H1 (cell line): ENCODE measurements at regions not wholly inside any gene's neighbourhood (a gene's known extent, or its start where the extent isn't known, plus 50 kb on each side); places are given as distances from the start of the nearest gene placed in this dataset.

Experiments used
- CTCF ChIA-PET: fragments of 300-600 bp; sonication (Branson Sonifier 250); formaldehyde crosslinking; loops from one replicate; lab custom pipeline; 2021; ENCODE audit not compliant: partially characterized antibody; lab: Charles Lee
- POLR2A ChIA-PET: fragments of 300-600 bp; sonication (Branson Sonifier 250); formaldehyde crosslinking; loops from one replicate; lab custom pipeline; 2021; ENCODE audit warnings: inconsistent platforms; ENCODE audit not compliant: partially characterized antibody; lab: Charles Lee
- DNase-seq, 2 experiments: peaks; one replicate each; pipeline versions ENCODE4 v3.0.0 to v3.0.0-alpha.2; 2010 to 2022; ENCODE audit warnings: low spot score in 2 of 2, low read depth in 1 of 2, mixed read lengths in 1 of 2
- FAIRE-seq: peaks from 2 replicates; lab custom pipeline; 2011; peaks lifted over from hg19 to GRCh38; lab: Jason Lieb, UNC
- H2AFZ ChIP-seq: 2 replicates; pipeline ENCODE4 v1.8.1; 2012; ENCODE audit warnings: low read length, inconsistent platforms
- H2AK5ac ChIP-seq: 2 replicates; pipeline ENCODE4 v1.6.1; 2013; ENCODE audit warnings: low read depth, low read length
- H2BK120ac ChIP-seq: replicated peaks from 2 replicates; pipeline ENCODE3; 2013; ENCODE audit warnings: low read depth, low read length, inconsistent platforms
- H2BK12ac ChIP-seq: 2 replicates; pipeline ENCODE4 v1.6.1; 2013; ENCODE audit warnings: low read depth, low read length
- H2BK15ac ChIP-seq: 2 replicates; pipeline ENCODE4 v1.6.1; 2013; ENCODE audit warnings: low read length
- H2BK20ac ChIP-seq: 2 replicates; pipeline ENCODE4 v1.6.1; 2013; ENCODE audit warnings: low read length
- H2BK5ac ChIP-seq: 2 replicates; pipeline ENCODE4 v1.6.1; 2013; ENCODE audit warnings: low read depth, low read length
- H3K14ac ChIP-seq: 2 replicates; pipeline ENCODE4 v1.6.1; 2013; ENCODE audit warnings: inconsistent platforms; ENCODE audit not compliant: insufficient read length
- H3K18ac ChIP-seq: 2 replicates; pipeline ENCODE4 v1.6.1; 2013; ENCODE audit warnings: low read length; ENCODE audit errors: extremely low read depth
- H3K23ac ChIP-seq: 2 replicates; pipeline ENCODE4 v1.6.1; 2013; ENCODE audit warnings: inconsistent platforms; ENCODE audit not compliant: insufficient read length
- H3K23me2 ChIP-seq: 2 replicates; pipeline ENCODE4 v1.6.1; 2013; ENCODE audit warnings: low read depth, low read length
- H3K27ac ChIP-seq: 2 replicates; pipeline ENCODE4 v1.6.1; 2011; ENCODE audit warnings: low read depth, low read length, inconsistent platforms
- H3K27me3 ChIP-seq, 4 experiments: replicated peaks in 1 of 4; 1 replicate in 1 of 4; 2 replicates in 3 of 4; pipeline versions ENCODE4 v1.6.1 to v1.8.1; 2011 to 2013; ENCODE audit warnings: low read length in 3 of 4, mild to moderate bottlenecking in 3 of 4, inconsistent platforms in 2 of 4, mixed read lengths in 2 of 4, moderate library complexity in 1 of 4; ENCODE audit not compliant: control insufficient read depth in 3 of 4, insufficient read depth in 3 of 4; ENCODE audit errors: extremely low read depth in 1 of 4
- H3K36me3 ChIP-seq, 4 experiments: 2 replicates each; pipeline versions ENCODE4 v1.6.1 to v1.8.1; 2011 to 2013; ENCODE audit warnings: mild to moderate bottlenecking in 4 of 4, low read length in 3 of 4, moderate library complexity in 2 of 4, control low read depth in 1 of 4, inconsistent platforms in 1 of 4; ENCODE audit not compliant: insufficient read depth in 4 of 4, control insufficient read depth in 2 of 4
- H3K4ac ChIP-seq: replicated peaks from 2 replicates; pipeline ENCODE3; 2013; ENCODE audit warnings: low read length, low read depth, mixed read lengths, inconsistent platforms; ENCODE audit not compliant: insufficient read length
- H3K4me1 ChIP-seq, 4 experiments: replicated peaks in 1 of 4; 1 replicate in 1 of 4; 2 replicates in 3 of 4; pipeline versions ENCODE4 v1.6.1 to v1.8.1; 2011 to 2013; ENCODE audit warnings: low read length in 3 of 4, inconsistent platforms in 2 of 4, mixed read lengths in 1 of 4; ENCODE audit not compliant: insufficient read depth in 4 of 4, control insufficient read depth in 3 of 4
- H3K4me2 ChIP-seq, 2 experiments: 2 replicates each; pipeline versions ENCODE4 v1.6.1 to v1.8.1; 2011 to 2013; ENCODE audit warnings: low read depth in 2 of 2, low read length in 2 of 2, control low read depth in 1 of 2, inconsistent platforms in 1 of 2, mild to moderate bottlenecking in 1 of 2; ENCODE audit not compliant: insufficient read depth in 1 of 2
- H3K4me3 ChIP-seq, 4 experiments: fragments of 200-600, 300-600 bp in 1 of 4; sonication (generic), shearing (Covaris generic), sonication (Bioruptor Twin) in 1 of 4; 2 replicates each; pipeline versions ENCODE4 v1.5.1 to v1.8.1; 2011 to 2016; ENCODE audit warnings: low read length in 4 of 4, low read depth in 3 of 4, control low read depth in 2 of 4, inconsistent platforms in 2 of 4, mild to moderate bottlenecking in 2 of 4, mixed read lengths in 1 of 4, moderate library complexity in 1 of 4; ENCODE audit not compliant: insufficient read depth in 2 of 4; ENCODE audit errors: extremely low read depth in 1 of 4
- H3K56ac ChIP-seq: replicated peaks from 2 replicates; pipeline ENCODE3; 2013; ENCODE audit warnings: low read depth, mild to moderate bottlenecking, mixed read lengths, low read length, inconsistent platforms; ENCODE audit not compliant: insufficient read length
- H3K79me1 ChIP-seq: 2 replicates; pipeline ENCODE4 v1.6.1; 2013; ENCODE audit warnings: low read depth, low read length, control low read depth
- H3K79me2 ChIP-seq, 2 experiments: 2 replicates each; pipeline versions ENCODE4 v1.6.1 to v1.8.1; 2012 to 2013; ENCODE audit warnings: low read length in 2 of 2, mild to moderate bottlenecking in 2 of 2, inconsistent platforms in 1 of 2; ENCODE audit not compliant: insufficient read depth in 2 of 2, control insufficient read depth in 1 of 2
- H3K9ac ChIP-seq, 4 experiments: replicated peaks in 1 of 4; 1 replicate in 1 of 4; 2 replicates in 3 of 4; pipeline versions ENCODE4 v1.6.1 to v1.8.1; 2011 to 2013; ENCODE audit warnings: low read depth in 3 of 4, low read length in 3 of 4, control low read depth in 2 of 4, mild to moderate bottlenecking in 2 of 4, moderate library complexity in 2 of 4, inconsistent platforms in 1 of 4; ENCODE audit errors: extremely low read depth in 1 of 4
- H3K9me3 ChIP-seq, 2 experiments: 2 replicates each; pipeline versions ENCODE4 v1.6.1 to v1.8.1; 2012 to 2013; ENCODE audit warnings: mild to moderate bottlenecking in 2 of 2, moderate library complexity in 2 of 2, control low read depth in 1 of 2, inconsistent platforms in 1 of 2, low read depth in 1 of 2, low read length in 1 of 2, mixed read lengths in 1 of 2; ENCODE audit not compliant: insufficient read depth in 2 of 2
- H4K20me1 ChIP-seq, 2 experiments: replicated peaks in 1 of 2; 2 replicates each; pipeline versions ENCODE3 to v1.8.1; 2011 to 2013; ENCODE audit warnings: inconsistent platforms in 2 of 2, low read length in 2 of 2, mild to moderate bottlenecking in 1 of 2; ENCODE audit not compliant: insufficient read depth in 2 of 2, control insufficient read depth in 1 of 2
- H4K5ac ChIP-seq: 2 replicates; pipeline ENCODE4 v1.6.1; 2013; ENCODE audit warnings: low read length, low read depth, mixed read lengths, inconsistent platforms; ENCODE audit not compliant: insufficient read length
- H4K8ac ChIP-seq: 2 replicates; pipeline ENCODE4 v1.8.0; 2013; ENCODE audit warnings: mild to moderate bottlenecking, moderate library complexity, low read length, inconsistent platforms; ENCODE audit not compliant: insufficient read depth; ENCODE audit errors: extremely low read depth
- H4K91ac ChIP-seq: replicated peaks from 2 replicates; pipeline ENCODE3; 2013; ENCODE audit warnings: low read length, mixed read lengths, inconsistent platforms; ENCODE audit not compliant: insufficient read length
- ATF2 ChIP-seq: IDR thresholded peaks from 2 replicates; pipeline ENCODE4 v1.6.1; 2012; ENCODE audit warnings: low read length, inconsistent platforms
- CHD1 ChIP-seq: IDR thresholded peaks from 2 replicates; pipeline ENCODE4 v1.6.1; 2012; ENCODE audit warnings: low read depth, low read length, improper control_type of control experiment
- CREB1 ChIP-seq: IDR thresholded peaks from 2 replicates; pipeline ENCODE4 v1.6.1; 2012; ENCODE audit warnings: inconsistent platforms
- GTF2F1 ChIP-seq: IDR thresholded peaks from 2 replicates; pipeline ENCODE4 v1.6.1; 2012; ENCODE audit warnings: low read depth, low read length, improper control_type of control experiment, borderline replicate concordance
- NRF1 ChIP-seq: IDR thresholded peaks from 2 replicates; pipeline ENCODE4 v1.6.1; 2011; ENCODE audit warnings: mild to moderate bottlenecking, low read depth, low read length, improper control_type of control experiment
- RAD21 ChIP-seq, 2 experiments: IDR thresholded peaks in 1 of 2; conservative IDR thresholded peaks in 1 of 2; 2 replicates each; pipeline ENCODE4 v1.6.1; 2011; ENCODE audit warnings: low read depth in 2 of 2, low read length in 2 of 2, improper control_type of control experiment in 1 of 2, inconsistent platforms in 1 of 2, mild to moderate bottlenecking in 1 of 2, moderate library complexity in 1 of 2
- YY1 ChIP-seq: IDR thresholded peaks from 2 replicates; pipeline ENCODE4 v1.6.1; 2011; ENCODE audit warnings: low read depth, mild to moderate bottlenecking, low read length
- WGBS, 2 experiments: shearing (Covaris generic) in 1 of 2; methylation state at CpG; one replicate each; pipeline versions ENCODE4 v1.1.6 to v1.1.7; 2013 to 2015; ENCODE audit warnings: low lambda C conversion rate in 2 of 2, mixed read lengths in 2 of 2, inconsistent platforms in 1 of 2, low coverage in 1 of 2, missing lambda C conversion rate in 1 of 2; ENCODE audit not compliant: insufficient replicate concordance in 2 of 2, insufficient coverage in 1 of 2, insufficient read length in 1 of 2; ENCODE audit errors: extremely low coverage in 1 of 2, missing lambda C conversion rate in 1 of 2; 5-methylcytosine and 5-hydroxymethylcytosine counted together

- Histone ChIP-seq H3K27me3 (no peaks in the 10 kb centered on the region; a peak in 1 of 7 replicates), H4K8ac (no peak overlapping the region), H2BK15ac (no peak overlapping the region), H3K4me3 (no peak overlapping the region), H2BK12ac (no peak overlapping the region), H3K79me2 (no peaks in the 10 kb centered on the region), H3K23ac (no peak overlapping the region), H3K14ac (no peak overlapping the region), H3K9ac (no peak overlapping the region), H2BK5ac (no peak overlapping the region), H3K23me2 (no peaks in the 10 kb centered on the region), H3K4me1 (peaks cover 2 to 12% (median 4%) of the 10 kb centered on the region in 4 experiments; a peak in 6 of 7 replicates), H2BK20ac (no peak overlapping the region), H4K5ac (no peak overlapping the region), H2AK5ac (no peak overlapping the region), H3K9me3 (0 out of 4 replicates have a peak, but pooled peaks cover 0 to 2% of the 10 kb centered on the region in 2 experiments), H2BK120ac (no peak overlapping the region), H3K18ac (no peak overlapping the region), H4K91ac (no peak overlapping the region), H2AFZ (no peak overlapping the region), H3K4ac (no peak overlapping the region), H3K79me1 (no peaks in the 10 kb centered on the region), H3K56ac (no peak overlapping the region), H3K4me2 (no peak overlapping the region), H3K36me3 (no peaks in the 10 kb centered on the region), H4K20me1 (no peaks in the 10 kb centered on the region), H3K27ac (no peak overlapping the region)
- TF ChIP-seq NRF1 (no peak), ATF2 (no peak), CREB1 (no peak), RAD21 (IDR thresholded peaks at IDR 0.05 in 1 of 2, conservative IDR thresholded peaks at IDR 0.05 in 1 of 2; ENCODE audit: low read depth in 2 of 2, low read length in 2 of 2) (no peak), GTF2F1 (no peak), CHD1 (no peak), YY1 (no peak)
- ChIA-PET POLR2A (no interaction called here), CTCF (interaction anchor here (0.6 to 1.0 kb wide), 3 partner anchors 28 to 1233 kb away, joined by 3 to 4 read pairs (median 3); no protein-coding TSS in a partner anchor)
- no peak for DNase-seq
- WGBS, 2 experiments, result 94% methylated on average over 4 of the region's 4 CpGs; no CpG with 5 or more reads in 1 of the 2 experiments
- FAIRE-seq, result no peak
Observed at GRCh38 chr3:137061186-137061585, 103.4 kb downstream of the IL20RB start.
